ENCODE measurements at regions not wholly inside any gene's neighbourhood (a gene's known extent, or its start where the extent isn't known, plus 50 kb on each side); places are given as distances from the start of the nearest gene placed in this dataset.

- TF ChIP-seq POLR2AphosphoS5 (IDR thresholded peaks at IDR 0.05; ENCODE audit: borderline replicate concordance, low read depth, low read length) (no peak), EZH2 (IDR thresholded peaks at IDR 0.05) (no peak)
These were observed 190.9 kb downstream of the KLF12 start for GRCh38 chr13:73943137-73943964.

Data from SK-N-MC (cell line).